Loucy (cell line): ENCODE measurements at regions not wholly inside any gene's neighbourhood (a gene's known extent, or its start where the extent isn't known, plus 50 kb on each side); places are given as distances from the start of the nearest gene placed in this dataset.

Source experiments
- H2AFZ ChIP-seq: fragments of 200-600 bp; sonication (generic); 2 replicates; pipeline ENCODE4 v1.6.0; 2016; ENCODE audit warnings: antibody characterized with exemption, mild to moderate bottlenecking, low read length, moderate library complexity
- H3F3A ChIP-seq: fragments of 200-600 bp; 2 replicates; pipeline ENCODE4 v1.6.0; 2016; ENCODE audit warnings: antibody characterized with exemption, low read depth, mild to moderate bottlenecking
- H3K27me3 ChIP-seq: fragments of 200-600 bp; sonication (generic); 2 replicates; pipeline ENCODE4 v1.6.1; 2014; ENCODE audit warnings: low read length, mild to moderate bottlenecking; ENCODE audit not compliant: insufficient read depth, poor library complexity, severe bottlenecking
- H3K36me3 ChIP-seq: fragments of 200-600 bp; sonication (generic); 2 replicates; pipeline ENCODE4 v1.6.1; 2016; ENCODE audit warnings: low read length; ENCODE audit not compliant: insufficient read depth
- H3K4me1 ChIP-seq: fragments of 200-600 bp; sonication (generic); 2 replicates; pipeline ENCODE4 v1.5.1; 2014; ENCODE audit warnings: low read length, mild to moderate bottlenecking; ENCODE audit not compliant: insufficient read depth, poor library complexity, severe bottlenecking
- H3K4me2 ChIP-seq: fragments of 200-600 bp; sonication (generic); 2 replicates; pipeline ENCODE4 v1.6.0; 2014; ENCODE audit warnings: antibody characterized with exemption, low read length, low read depth, mild to moderate bottlenecking; ENCODE audit not compliant: poor library complexity, severe bottlenecking
- H3K4me3 ChIP-seq: fragments of 200-600 bp; sonication (generic); 2 replicates; pipeline ENCODE4 v1.5.1; 2014; ENCODE audit warnings: low read length, mild to moderate bottlenecking, mixed read lengths; ENCODE audit not compliant: poor library complexity, severe bottlenecking
- H3K79me2 ChIP-seq: fragments of 200-600 bp; sonication (generic); 2 replicates; pipeline ENCODE4 v1.6.1; 2014; ENCODE audit warnings: low read length; ENCODE audit not compliant: insufficient read depth
- H3K9ac ChIP-seq: fragments of 200-600 bp; sonication (generic); 2 replicates; pipeline ENCODE4 v1.6.0; 2014; ENCODE audit warnings: mild to moderate bottlenecking, low read depth, low read length, moderate library complexity; ENCODE audit not compliant: poor library complexity, severe bottlenecking
- H3K9me2 ChIP-seq: fragments of 200-600 bp; sonication (generic); replicated peaks from 2 replicates; pipeline ENCODE4 v1.6.1; 2016; ENCODE audit warnings: low read depth, low read length, mixed read lengths
- H3K9me3 ChIP-seq: fragments of 200-600 bp; sonication (generic); 2 replicates; pipeline ENCODE4 v1.6.1; 2014; ENCODE audit warnings: mild to moderate bottlenecking, antibody characterized with exemption, low read length, low read depth; ENCODE audit not compliant: insufficient read depth
- H4K20me1 ChIP-seq: fragments of 200-600 bp; sonication (generic); 2 replicates; pipeline ENCODE4 v1.6.0; 2014; ENCODE audit warnings: antibody characterized with exemption, low read length, mild to moderate bottlenecking; ENCODE audit not compliant: insufficient read depth, poor library complexity, severe bottlenecking
- CTCF ChIP-seq: fragments of 200-600 bp; sonication (generic); conservative IDR thresholded peaks from 2 replicates; pipeline ENCODE4 v1.5.1; 2014; ENCODE audit warnings: mild to moderate bottlenecking, antibody characterized with exemption, low read length
- EZH2phosphoT487 ChIP-seq: fragments of 200-600 bp; IDR thresholded peaks from 2 replicates; pipeline ENCODE4 v1.6.1; 2018; ENCODE audit warnings: antibody characterized with exemption, mild to moderate bottlenecking, moderate library complexity, borderline replicate concordance

- Histone ChIP-seq H3K4me3 (no peak overlapping the region), H4K20me1 (no peaks in the 10 kb centered on the region), H3K4me1 (no peaks in the 10 kb centered on the region), H2AFZ (no peak overlapping the region), H3K9ac (no peak overlapping the region), H3K79me2 (no peaks in the 10 kb centered on the region), H3K9me2 (no peaks in the 10 kb centered on the region), H3K4me2 (no peak overlapping the region), H3K9me3 (no peaks in the 10 kb centered on the region), H3K27me3 (no peaks in the 10 kb centered on the region), H3F3A (no peaks in the 10 kb centered on the region), H3K36me3 (no peaks in the 10 kb centered on the region)
- TF ChIP-seq EZH2phosphoT487 (no peak), CTCF (no peak)
These were observed 919.4 kb downstream of the SLITRK5 start for GRCh38 chr13:88590574-88590973.

DNA sequence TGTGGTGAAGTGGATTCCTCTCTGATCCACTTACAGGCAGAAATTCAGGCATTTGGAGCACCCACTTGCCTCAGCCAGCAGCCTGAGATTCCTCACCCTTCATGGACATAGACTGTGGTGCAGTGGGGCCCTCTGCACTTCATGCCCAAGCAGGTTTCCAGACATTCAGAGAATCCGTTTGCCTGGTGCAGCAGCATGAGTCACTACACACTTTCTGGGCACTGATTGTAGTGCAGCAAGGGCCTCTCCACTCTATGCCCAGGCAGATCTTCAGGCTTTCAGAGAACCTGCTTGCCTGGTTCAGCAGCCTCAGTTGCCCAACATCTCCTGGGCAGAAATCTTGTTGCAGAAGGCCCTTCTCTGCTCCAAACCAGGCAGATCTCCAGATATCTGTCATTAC, 920.9 kb downstream of the SLITRK5 start:
- Histone ChIP-seq H3K79me2 (no peaks in the 10 kb centered on the region), H3K36me3 (no peaks in the 10 kb centered on the region), H3K27me3 (no peaks in the 10 kb centered on the region), H3K4me1 (no peaks in the 10 kb centered on the region), H3K9me2 (no peaks in the 10 kb centered on the region), H2AFZ (no peak overlapping the region), H3K4me2 (no peak overlapping the region), H3K9ac (no peak overlapping the region), H3K9me3 (no peaks in the 10 kb centered on the region), H4K20me1 (no peaks in the 10 kb centered on the region), H3F3A (no peaks in the 10 kb centered on the region), H3K4me3 (no peak overlapping the region)
- TF ChIP-seq CTCF (no peak), EZH2phosphoT487 (no peak)

DNA sequence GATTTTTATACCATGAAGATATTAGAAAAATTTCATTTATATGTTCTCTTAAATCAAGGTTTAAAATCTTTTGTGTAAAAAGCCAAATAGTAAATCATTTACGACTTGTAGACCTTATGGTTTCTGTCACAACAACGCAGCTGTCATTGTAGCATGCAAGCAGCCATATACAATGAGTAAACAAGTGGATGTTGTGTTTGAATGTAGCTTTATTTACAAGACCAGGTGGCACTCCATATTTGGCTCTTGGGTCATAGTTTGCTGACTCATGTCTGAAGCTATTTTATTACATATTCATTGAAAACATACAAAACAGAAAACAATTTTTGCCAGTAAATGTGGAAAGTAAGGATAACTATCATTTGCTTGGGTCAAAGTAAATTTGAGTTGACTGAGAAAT, 930.8 kb downstream of the SLITRK5 start:
- Histone ChIP-seq H4K20me1 (no peaks in the 10 kb centered on the region), H3K36me3 (no peaks in the 10 kb centered on the region), H3K9me2 (no peaks in the 10 kb centered on the region), H3K9ac (no peak overlapping the region), H3K9me3 (no peaks in the 10 kb centered on the region), H3F3A (no peaks in the 10 kb centered on the region), H3K4me1 (no peaks in the 10 kb centered on the region), H3K4me3 (no peak overlapping the region), H3K27me3 (no peaks in the 10 kb centered on the region), H3K4me2 (no peak overlapping the region), H2AFZ (no peak overlapping the region), H3K79me2 (no peaks in the 10 kb centered on the region)
- no peak for TF ChIP-seq CTCF
- no peak for TF ChIP-seq EZH2phosphoT487
